NCI-H748 treated with DMSO at 0.1 percent for 48 hours (cell line): ENCODE measurements at regions not wholly inside any gene's neighbourhood (a gene's known extent, or its start where the extent isn't known, plus 50 kb on each side); places are given as distances from the start of the nearest gene placed in this dataset.

Experiments
- DNase-seq: peaks from one replicate; lab custom pipeline; 2025; lab: John Stamatoyannopoulos, UW

GRCh38 chr13:61766667-61767058 lies 351.0 kb upstream of the PCDH20 start:
- DNase-seq: no peak

- DNase-seq: no peak
Measured at GRCh38 chr13:61765940-61766666, 350.5 kb upstream of the PCDH20 start.

GRCh38 chr13:61765181-61765742 lies 349.6 kb upstream of the PCDH20 start:
- DNase-seq: no peak

GRCh38 chr13:61761690-61762089 lies 346.0 kb upstream of the PCDH20 start:
- no peak for DNase-seq

GRCh38 chr13:61760102-61760501 lies 344.5 kb upstream of the PCDH20 start:
- DNase-seq: no peak

GRCh38 chr13:61756031-61756430 lies 340.4 kb upstream of the PCDH20 start:
- no peak for DNase-seq

GRCh38 chr13:61751039-61751438 lies 335.4 kb upstream of the PCDH20 start:
- no peak for DNase-seq

- DNase-seq: no peak
Measured at GRCh38 chr13:61738236-61738750, 322.6 kb upstream of the PCDH20 start.

GRCh38 chr13:61734683-61735082 lies 319.0 kb upstream of the PCDH20 start:
- no peak for DNase-seq

GRCh38 chr13:61728471-61728870 lies 312.8 kb upstream of the PCDH20 start:
- DNase-seq: no peak

- DNase-seq: no peak
Measured at GRCh38 chr13:61727767-61728166, 312.1 kb upstream of the PCDH20 start.

- DNase-seq: no peak
Measured at GRCh38 chr13:61725806-61726205, 310.2 kb upstream of the PCDH20 start.

GRCh38 chr13:61722119-61722518 lies 306.5 kb upstream of the PCDH20 start:
- no peak for DNase-seq

GRCh38 chr13:61712621-61713020 lies 297.0 kb upstream of the PCDH20 start:
- no peak for DNase-seq

- DNase-seq: no peak
Measured at GRCh38 chr13:61709258-61709657, 293.6 kb upstream of the PCDH20 start.

- DNase-seq: no peak
Measured at GRCh38 chr13:61706899-61707298, 291.2 kb upstream of the PCDH20 start.

GRCh38 chr13:61700620-61701019 lies 285.0 kb upstream of the PCDH20 start:
- no peak for DNase-seq

GRCh38 chr13:61700181-61700580 lies 284.5 kb upstream of the PCDH20 start:
- DNase-seq: no peak

GRCh38 chr13:61696676-61697075 lies 281.0 kb upstream of the PCDH20 start:
- DNase-seq: no peak

GRCh38 chr13:61695147-61695546 lies 279.5 kb upstream of the PCDH20 start:
- no peak for DNase-seq

GRCh38 chr13:61692691-61693090 lies 277.0 kb upstream of the PCDH20 start:
- DNase-seq: no peak

GRCh38 chr13:61685682-61686012 lies 270.0 kb upstream of the PCDH20 start:
- DNase-seq: peak; percentile 21

GRCh38 chr13:61684976-61685681 lies 269.5 kb upstream of the PCDH20 start:
- no peak for DNase-seq
